ENCODE measurements at regions not wholly inside any gene's neighbourhood (a gene's known extent, or its start where the extent isn't known, plus 50 kb on each side); places are given as distances from the start of the nearest gene placed in this dataset.
"Not testable (repeated sequence)": the region's sequence is repeated elsewhere in the genome, so short reads cannot be mapped to it uniquely, and the experiment has no call there.

DNA sequence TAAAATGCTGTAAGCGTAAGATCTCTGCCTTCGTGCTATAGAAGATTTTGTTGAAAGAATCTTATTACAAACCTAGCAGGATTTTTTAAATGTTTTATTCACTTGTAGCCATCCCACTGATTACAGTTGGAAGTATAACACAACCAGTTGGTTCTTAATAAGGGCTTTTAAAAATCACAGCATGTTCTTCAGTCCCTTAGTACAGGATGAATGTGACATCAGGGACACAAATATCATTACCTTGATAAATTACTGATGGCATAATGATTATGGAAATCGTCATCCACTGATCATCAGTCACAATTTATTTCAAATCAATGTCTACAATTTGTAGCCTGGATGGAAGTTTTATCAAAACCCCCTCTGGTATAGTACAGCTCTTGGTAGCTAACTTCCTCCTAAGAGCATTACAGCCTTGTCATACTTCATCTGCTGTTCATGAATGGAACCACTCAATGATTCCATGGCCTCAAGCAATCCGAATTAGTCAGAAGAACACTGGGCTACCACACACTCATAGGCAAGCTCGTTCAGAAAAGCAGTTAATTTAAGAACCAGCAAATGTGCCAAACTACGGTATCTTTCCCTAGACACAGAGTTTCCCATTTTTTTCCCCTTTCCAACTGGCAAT is 389.2 kb upstream of the TENM3 start:
- TF ChIP-seq GATA1 (IDR thresholded peaks at IDR 0.05; ENCODE audit: low read depth, low read length): no peak
- no peak for TF ChIP-seq POLR2A (IDR thresholded peaks at IDR 0.05; ENCODE audit: low read length)
- DNase-seq: no peak

GRCh38 chr4:181855307-181855706 is 387.9 kb upstream of the TENM3 start:
- no peak for TF ChIP-seq POLR2A (IDR thresholded peaks at IDR 0.05; ENCODE audit: low read length)
- TF ChIP-seq GATA1 (IDR thresholded peaks at IDR 0.05; ENCODE audit: low read depth, low read length): no peak

DNA sequence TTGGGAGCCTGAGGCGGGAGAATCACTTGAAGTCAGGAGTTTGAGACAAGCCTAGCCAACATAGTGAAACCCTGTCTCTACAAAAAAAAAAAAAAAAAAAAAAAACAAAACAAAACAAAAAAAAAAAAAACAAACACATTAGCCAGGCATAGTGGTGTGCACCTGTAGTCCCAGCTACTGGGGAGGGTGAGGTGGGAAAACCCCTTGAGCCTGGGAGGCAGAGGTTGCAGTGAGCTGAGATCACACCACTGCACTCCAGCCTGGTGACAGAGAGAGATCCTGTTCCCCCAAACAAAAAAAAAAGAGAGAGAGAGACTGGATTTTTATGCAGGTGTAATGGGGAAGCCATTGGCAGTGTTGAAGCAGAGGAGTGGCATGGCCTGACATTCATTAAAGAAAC is 385.7 kb upstream of the TENM3 start:
- not testable (repeated sequence) for DNase-seq

More at GRCh38 chr4:181855307-181855706, 387.9 kb upstream of the TENM3 start:
- no peak for DNase-seq

DNA sequence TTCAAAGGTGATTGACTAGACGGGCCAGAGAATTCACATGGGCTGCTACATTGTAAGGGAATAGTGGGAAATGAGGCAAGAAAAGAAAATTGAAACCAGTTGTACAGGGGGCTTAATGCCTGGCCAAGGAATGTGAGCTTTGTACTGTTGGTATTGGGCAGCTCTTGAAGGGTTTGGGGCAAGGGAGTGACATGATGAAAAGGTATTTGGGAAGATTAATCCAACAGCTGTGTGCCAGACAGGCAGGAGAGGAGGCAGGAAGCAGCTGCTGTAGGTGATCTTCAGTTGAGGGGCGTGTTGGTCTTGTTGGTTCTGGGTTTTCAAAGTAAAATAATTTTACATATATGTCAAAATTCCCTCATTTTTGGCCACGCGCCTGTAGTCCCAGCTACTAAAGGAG is 384.5 kb upstream of the TENM3 start:
- DNase-seq: no peak
- TF ChIP-seq POLR2A (IDR thresholded peaks at IDR 0.05; ENCODE audit: low read length) (no peak), GATA1 (IDR thresholded peaks at IDR 0.05; ENCODE audit: low read depth, low read length) (no peak)

- TF ChIP-seq POLR2A (IDR thresholded peaks at IDR 0.05; ENCODE audit: low read length): no peak
- no peak for TF ChIP-seq GATA1 (IDR thresholded peaks at IDR 0.05; ENCODE audit: low read depth, low read length)
- no peak for DNase-seq
Measured at GRCh38 chr4:181859439-181859838, 383.8 kb upstream of the TENM3 start.

GRCh38 chr4:181860157-181860556 is 383.0 kb upstream of the TENM3 start:
- no peak for TF ChIP-seq GATA1 (IDR thresholded peaks at IDR 0.05; ENCODE audit: low read depth, low read length)
- no peak for TF ChIP-seq POLR2A (IDR thresholded peaks at IDR 0.05; ENCODE audit: low read length)
- no peak for DNase-seq

- no peak for TF ChIP-seq POLR2A (IDR thresholded peaks at IDR 0.05; ENCODE audit: low read length)
- TF ChIP-seq GATA1 (IDR thresholded peaks at IDR 0.05; ENCODE audit: low read depth, low read length): no peak
- no peak for DNase-seq
Measured at GRCh38 chr4:181860668-181861067, 382.5 kb upstream of the TENM3 start.

DNA sequence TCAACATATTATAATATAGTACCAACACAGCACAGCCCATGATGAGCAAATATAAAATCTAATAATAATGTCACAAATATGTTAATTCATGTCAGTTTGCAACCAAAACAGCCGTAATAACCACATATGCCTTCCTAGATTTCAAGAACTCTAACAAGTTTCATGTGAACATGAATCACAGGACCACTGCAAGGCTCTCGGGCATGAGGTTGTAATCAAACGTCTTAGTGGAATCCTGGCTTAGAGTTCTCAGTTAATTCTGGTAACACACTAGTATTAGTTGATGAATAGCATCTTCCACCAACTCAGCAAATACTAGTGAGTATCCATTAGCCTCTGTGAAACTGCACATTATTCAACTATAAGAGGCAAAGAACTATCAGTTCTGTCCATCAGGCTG is 379.3 kb upstream of the TENM3 start:
- TF ChIP-seq GATA1 (IDR thresholded peaks at IDR 0.05; ENCODE audit: low read depth, low read length): no peak
- TF ChIP-seq POLR2A (IDR thresholded peaks at IDR 0.05; ENCODE audit: low read length): no peak
- DNase-seq: no peak

DNA sequence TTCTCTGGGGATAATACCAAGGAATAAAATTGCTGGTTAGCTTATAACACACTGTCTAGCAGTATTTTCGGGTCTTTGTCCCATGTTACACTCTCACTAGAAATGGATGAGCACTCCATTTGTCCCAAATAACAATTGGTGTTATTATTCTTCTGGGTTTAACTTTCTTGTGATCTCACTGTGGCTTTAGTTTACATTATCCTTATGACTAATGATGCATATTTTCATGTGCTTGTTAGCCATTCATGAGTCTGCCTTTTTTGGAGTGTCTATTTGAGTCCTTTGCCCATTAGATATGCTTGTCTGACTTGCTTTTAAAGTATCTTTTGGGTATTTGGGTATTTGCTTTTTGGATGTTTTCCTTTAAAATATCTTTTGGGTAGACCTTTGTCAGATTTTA is 372.9 kb upstream of the TENM3 start:
- no peak for DNase-seq
- no peak for TF ChIP-seq POLR2A (IDR thresholded peaks at IDR 0.05; ENCODE audit: low read length)
- TF ChIP-seq GATA1 (IDR thresholded peaks at IDR 0.05; ENCODE audit: low read depth, low read length): no peak

GRCh38 chr4:181874602-181875001 is 368.6 kb upstream of the TENM3 start:
- no peak for TF ChIP-seq POLR2A (IDR thresholded peaks at IDR 0.05; ENCODE audit: low read length)
- no peak for TF ChIP-seq GATA1 (IDR thresholded peaks at IDR 0.05; ENCODE audit: low read depth, low read length)
- DNase-seq: no peak

GRCh38 chr4:181877329-181877848 is 365.8 kb upstream of the TENM3 start:
- TF ChIP-seq POLR2A (IDR thresholded peaks at IDR 0.05; ENCODE audit: low read length) (no peak), GATA1 (IDR thresholded peaks at IDR 0.05; ENCODE audit: low read depth, low read length) (no peak)
- DNase-seq: no peak

DNA sequence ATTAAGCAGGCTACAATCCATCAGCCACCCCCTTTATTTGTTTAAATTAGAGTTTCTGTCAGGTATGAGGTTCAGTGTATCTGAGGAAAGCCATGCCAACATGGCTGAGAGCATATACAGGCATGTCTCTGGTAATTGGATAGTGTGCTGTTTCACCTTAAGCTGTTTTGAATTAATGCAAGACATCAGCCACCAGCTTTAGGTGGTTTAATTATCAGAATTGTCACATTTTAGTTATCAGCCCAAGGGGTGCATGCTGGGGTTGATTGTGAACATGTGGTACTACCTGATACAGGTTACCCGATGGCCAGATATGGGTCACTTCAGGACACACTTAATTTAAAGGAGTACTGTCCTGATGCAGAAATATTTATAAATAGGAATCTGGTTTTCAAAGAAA is 353.2 kb upstream of the TENM3 start:
- no peak for TF ChIP-seq POLR2A (IDR thresholded peaks at IDR 0.05; ENCODE audit: low read length)
- TF ChIP-seq GATA1 (IDR thresholded peaks at IDR 0.05; ENCODE audit: low read depth, low read length): no peak
- no peak for DNase-seq

- no peak for DNase-seq
- TF ChIP-seq GATA1 (IDR thresholded peaks at IDR 0.05; ENCODE audit: low read depth, low read length): no peak
- no peak for TF ChIP-seq POLR2A (IDR thresholded peaks at IDR 0.05; ENCODE audit: low read length)
Measured at GRCh38 chr4:181890911-181891310, 352.3 kb upstream of the TENM3 start.

- no peak for DNase-seq
- TF ChIP-seq GATA1 (IDR thresholded peaks at IDR 0.05; ENCODE audit: low read depth, low read length): no peak
- no peak for TF ChIP-seq POLR2A (IDR thresholded peaks at IDR 0.05; ENCODE audit: low read length)
Measured at GRCh38 chr4:181896614-181897013, 346.6 kb upstream of the TENM3 start.

- no peak for TF ChIP-seq GATA1 (IDR thresholded peaks at IDR 0.05; ENCODE audit: low read depth, low read length)
- TF ChIP-seq POLR2A (IDR thresholded peaks at IDR 0.05; ENCODE audit: low read length): no peak
- no peak for DNase-seq
Measured at GRCh38 chr4:181897935-181898334, 345.3 kb upstream of the TENM3 start.

DNA sequence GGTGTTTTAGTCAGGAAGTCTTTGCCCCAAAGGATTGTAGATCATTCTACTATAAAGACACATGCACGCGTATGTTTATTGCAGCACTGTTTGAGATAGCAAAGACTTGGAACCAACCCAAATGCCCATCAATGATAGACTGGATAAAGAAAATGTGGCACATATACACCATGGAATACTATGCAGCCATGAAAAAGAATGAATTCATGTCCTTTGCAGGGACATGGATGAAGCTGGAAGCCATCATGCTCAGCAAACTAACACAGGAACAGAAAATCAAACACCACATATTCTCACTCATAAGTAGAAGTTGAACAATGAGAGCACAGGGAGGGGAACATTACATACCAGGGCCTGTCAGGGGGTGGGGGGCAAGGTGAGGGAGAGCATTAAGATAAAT is 340.8 kb upstream of the TENM3 start:
- not testable (repeated sequence) for DNase-seq

All from erythroblast (primary cell).